HG02981 (cell line): ENCODE measurements at regions not wholly inside any gene's neighbourhood (a gene's known extent, or its start where the extent isn't known, plus 50 kb on each side); places are given as distances from the start of the nearest gene placed in this dataset.
"Not testable (repeated sequence)": the region's sequence is repeated elsewhere in the genome, so short reads cannot be mapped to it uniquely, and the experiment has no call there.

Source experiments
- ATAC-seq: cut with Tn5 transposase; IDR thresholded peaks from one replicate; pipeline ENCODE4 v1.9.1; 2021; ENCODE audit warnings: mild to moderate bottlenecking, moderate library complexity; ENCODE audit not compliant: unreplicated experiment

- ATAC-seq, result not testable (repeated sequence)
These were observed 2829.6 kb downstream of the RPIA start for GRCh38 chr2:91520972-91521535.

GRCh38 chr2:91521944-91522343 is 2830.5 kb downstream of the RPIA start:
- ATAC-seq, result not testable (repeated sequence)

- ATAC-seq, result not testable (repeated sequence)
These were observed 2831.4 kb downstream of the RPIA start for GRCh38 chr2:91522877-91523276.

- not testable (repeated sequence) for ATAC-seq
These were observed 2832.3 kb downstream of the RPIA start for GRCh38 chr2:91523751-91524150.

- ATAC-seq, result not testable (repeated sequence)
These were observed 2834.1 kb downstream of the RPIA start for GRCh38 chr2:91525587-91525986.

GRCh38 chr2:91526083-91526482 is 2834.6 kb downstream of the RPIA start:
- not testable (repeated sequence) for ATAC-seq

- ATAC-seq, result not testable (repeated sequence)
These were observed 2835.6 kb downstream of the RPIA start for GRCh38 chr2:91527056-91527455.

GRCh38 chr2:91527491-91528031 is 2836.1 kb downstream of the RPIA start:
- ATAC-seq, result not testable (repeated sequence)

- not testable (repeated sequence) for ATAC-seq
These were observed 2836.9 kb downstream of the RPIA start for GRCh38 chr2:91528361-91528760.

GRCh38 chr2:91536109-91536508 is 2844.6 kb downstream of the RPIA start:
- not testable (repeated sequence) for ATAC-seq

- not testable (repeated sequence) for ATAC-seq
These were observed 2845.2 kb downstream of the RPIA start for GRCh38 chr2:91536549-91537263.

- not testable (repeated sequence) for ATAC-seq
These were observed 2857.8 kb downstream of the RPIA start for GRCh38 chr2:91549316-91549715.

GRCh38 chr2:91558234-91558633 is 2866.8 kb downstream of the RPIA start:
- not testable (repeated sequence) for ATAC-seq

GRCh38 chr2:91559269-91559668 is 2867.8 kb downstream of the RPIA start:
- ATAC-seq, result not testable (repeated sequence)

GRCh38 chr2:91559886-91560614 is 2868.6 kb downstream of the RPIA start:
- ATAC-seq, result not testable (repeated sequence)

GRCh38 chr2:91562184-91562583 is 2870.7 kb downstream of the RPIA start:
- ATAC-seq, result not testable (repeated sequence)

GRCh38 chr2:91564700-91565099 is 2873.2 kb downstream of the RPIA start:
- ATAC-seq, result not testable (repeated sequence)

- not testable (repeated sequence) for ATAC-seq
These were observed 2874.4 kb downstream of the RPIA start for GRCh38 chr2:91565689-91566430.

GRCh38 chr2:91566611-91567010 is 2875.1 kb downstream of the RPIA start:
- not testable (repeated sequence) for ATAC-seq

GRCh38 chr2:91567546-91568335 is 2876.3 kb downstream of the RPIA start:
- not testable (repeated sequence) for ATAC-seq
